ENCODE measurements at regions not wholly inside any gene's neighbourhood (a gene's known extent, or its start where the extent isn't known, plus 50 kb on each side); places are given as distances from the start of the nearest gene placed in this dataset.

- no peak overlapping the region for H3K9ac ChIP-seq (ENCODE audit: low read depth, low read length, poor library complexity, severe bottlenecking)
- H2AFZ ChIP-seq (ENCODE audit: low read length), result no peak overlapping the region
- no peaks in the 10 kb centered on the region for H3K79me2 ChIP-seq (ENCODE audit: insufficient read depth, low read length)
- no peaks in the 10 kb centered on the region for H3K27me3 ChIP-seq (ENCODE audit: insufficient read depth, low read length, poor library complexity, severe bottlenecking)
- H3K4me2 ChIP-seq (ENCODE audit: low read depth, low read length, poor library complexity, severe bottlenecking), result no peak overlapping the region
- no peaks in the 10 kb centered on the region for H3K4me1 ChIP-seq (ENCODE audit: insufficient read depth, low read length, poor library complexity, severe bottlenecking)
- no peak overlapping the region for H3K4me3 ChIP-seq (ENCODE audit: low read length, poor library complexity, severe bottlenecking)
- no peak for TF ChIP-seq CTCF (conservative IDR thresholded peaks at IDR 0.05; ENCODE audit: low read length)
- no peak for TF ChIP-seq EZH2phosphoT487 (IDR thresholded peaks at IDR 0.05; ENCODE audit: borderline replicate concordance)
- H3K9me2 ChIP-seq (replicated peaks; ENCODE audit: low read depth, low read length), result no peaks in the 10 kb centered on the region
- H3F3A ChIP-seq (ENCODE audit: low read depth), result no peaks in the 10 kb centered on the region
- no peaks in the 10 kb centered on the region for H3K9me3 ChIP-seq (ENCODE audit: insufficient read depth, low read depth, low read length)
- no peaks in the 10 kb centered on the region for H3K36me3 ChIP-seq (ENCODE audit: insufficient read depth, low read length)
- no peaks in the 10 kb centered on the region for H4K20me1 ChIP-seq (ENCODE audit: insufficient read depth, low read length, poor library complexity, severe bottlenecking)
Observed at GRCh38 chr11:119910051-119910450, 181.1 kb upstream of the NECTIN1 start.

- H3F3A ChIP-seq (ENCODE audit: low read depth), result no peaks in the 10 kb centered on the region
- H3K4me1 ChIP-seq (ENCODE audit: insufficient read depth, low read length, poor library complexity, severe bottlenecking), result no peaks in the 10 kb centered on the region
- no peak overlapping the region for H3K4me2 ChIP-seq (ENCODE audit: low read depth, low read length, poor library complexity, severe bottlenecking)
- H3K36me3 ChIP-seq (ENCODE audit: insufficient read depth, low read length), result no peaks in the 10 kb centered on the region
- no peak overlapping the region for H3K4me3 ChIP-seq (ENCODE audit: low read length, poor library complexity, severe bottlenecking)
- H3K27me3 ChIP-seq (ENCODE audit: insufficient read depth, low read length, poor library complexity, severe bottlenecking), result no peaks in the 10 kb centered on the region
- H3K9me3 ChIP-seq (ENCODE audit: insufficient read depth, low read depth, low read length), result no peaks in the 10 kb centered on the region
- no peak overlapping the region for H3K9ac ChIP-seq (ENCODE audit: low read depth, low read length, poor library complexity, severe bottlenecking)
- H3K9me2 ChIP-seq (replicated peaks; ENCODE audit: low read depth, low read length), result no peaks in the 10 kb centered on the region
- no peaks in the 10 kb centered on the region for H3K79me2 ChIP-seq (ENCODE audit: insufficient read depth, low read length)
- TF ChIP-seq CTCF (conservative IDR thresholded peaks at IDR 0.05; ENCODE audit: low read length) (no peak), EZH2phosphoT487 (IDR thresholded peaks at IDR 0.05; ENCODE audit: borderline replicate concordance) (no peak)
- H4K20me1 ChIP-seq (ENCODE audit: insufficient read depth, low read length, poor library complexity, severe bottlenecking), result no peaks in the 10 kb centered on the region
- H2AFZ ChIP-seq (ENCODE audit: low read length), result no peak overlapping the region
Observed at GRCh38 chr11:119909495-119909894, 180.5 kb upstream of the NECTIN1 start.

GRCh38 chr11:119909077-119909476 lies 180.1 kb upstream of the NECTIN1 start:
- Histone ChIP-seq H2AFZ (ENCODE audit: low read length) (no peak overlapping the region), H3K4me3 (ENCODE audit: low read length, poor library complexity, severe bottlenecking) (no peak overlapping the region), H3K27me3 (ENCODE audit: insufficient read depth, low read length, poor library complexity, severe bottlenecking) (no peaks in the 10 kb centered on the region), H3F3A (ENCODE audit: low read depth) (no peaks in the 10 kb centered on the region), H3K9me3 (ENCODE audit: insufficient read depth, low read depth, low read length) (no peaks in the 10 kb centered on the region), H3K4me2 (ENCODE audit: low read depth, low read length, poor library complexity, severe bottlenecking) (no peak overlapping the region), H4K20me1 (ENCODE audit: insufficient read depth, low read length, poor library complexity, severe bottlenecking) (no peaks in the 10 kb centered on the region), H3K4me1 (ENCODE audit: insufficient read depth, low read length, poor library complexity, severe bottlenecking) (no peaks in the 10 kb centered on the region), H3K36me3 (ENCODE audit: insufficient read depth, low read length) (no peaks in the 10 kb centered on the region), H3K9ac (ENCODE audit: low read depth, low read length, poor library complexity, severe bottlenecking) (no peak overlapping the region), H3K79me2 (ENCODE audit: insufficient read depth, low read length) (no peaks in the 10 kb centered on the region), H3K9me2 (replicated peaks; ENCODE audit: low read depth, low read length) (no peaks in the 10 kb centered on the region)
- TF ChIP-seq CTCF (conservative IDR thresholded peaks at IDR 0.05; ENCODE audit: low read length) (no peak), EZH2phosphoT487 (IDR thresholded peaks at IDR 0.05; ENCODE audit: borderline replicate concordance) (no peak)

Measured in Loucy (cell line).